ENCODE measurements at regions not wholly inside any gene's neighbourhood (a gene's known extent, or its start where the extent isn't known, plus 50 kb on each side); places are given as distances from the start of the nearest gene placed in this dataset.
"Not testable (repeated sequence)": the region's sequence is repeated elsewhere in the genome, so short reads cannot be mapped to it uniquely, and the experiment has no call there.

DNA sequence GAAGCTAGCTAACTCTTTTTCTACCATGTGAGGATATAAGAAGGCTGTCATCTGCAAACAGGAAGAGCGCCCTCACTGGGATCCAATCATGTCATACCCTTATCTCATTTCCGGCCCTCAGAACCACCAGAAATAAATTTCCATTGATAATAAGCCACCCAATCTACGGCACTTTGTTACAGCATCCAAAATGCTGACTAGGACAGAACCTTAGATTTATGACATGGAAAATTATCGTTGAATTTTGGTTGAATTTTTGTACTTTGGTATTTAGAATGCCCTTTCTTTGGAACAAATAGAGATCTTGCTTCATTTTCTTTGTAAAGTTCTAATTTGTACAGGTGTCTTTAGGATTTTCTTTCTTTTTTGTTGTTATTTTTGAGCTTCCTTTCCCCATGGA is 53.3 kb upstream of the CYLC2 start:
- no peak overlapping the region for H3K4me3 ChIP-seq (ENCODE audit: low read length)
- no peak for TF ChIP-seq EZH2phosphoT487 (IDR thresholded peaks at IDR 0.05; ENCODE audit: borderline replicate concordance, low read length)
- TF ChIP-seq, protein P1, sequence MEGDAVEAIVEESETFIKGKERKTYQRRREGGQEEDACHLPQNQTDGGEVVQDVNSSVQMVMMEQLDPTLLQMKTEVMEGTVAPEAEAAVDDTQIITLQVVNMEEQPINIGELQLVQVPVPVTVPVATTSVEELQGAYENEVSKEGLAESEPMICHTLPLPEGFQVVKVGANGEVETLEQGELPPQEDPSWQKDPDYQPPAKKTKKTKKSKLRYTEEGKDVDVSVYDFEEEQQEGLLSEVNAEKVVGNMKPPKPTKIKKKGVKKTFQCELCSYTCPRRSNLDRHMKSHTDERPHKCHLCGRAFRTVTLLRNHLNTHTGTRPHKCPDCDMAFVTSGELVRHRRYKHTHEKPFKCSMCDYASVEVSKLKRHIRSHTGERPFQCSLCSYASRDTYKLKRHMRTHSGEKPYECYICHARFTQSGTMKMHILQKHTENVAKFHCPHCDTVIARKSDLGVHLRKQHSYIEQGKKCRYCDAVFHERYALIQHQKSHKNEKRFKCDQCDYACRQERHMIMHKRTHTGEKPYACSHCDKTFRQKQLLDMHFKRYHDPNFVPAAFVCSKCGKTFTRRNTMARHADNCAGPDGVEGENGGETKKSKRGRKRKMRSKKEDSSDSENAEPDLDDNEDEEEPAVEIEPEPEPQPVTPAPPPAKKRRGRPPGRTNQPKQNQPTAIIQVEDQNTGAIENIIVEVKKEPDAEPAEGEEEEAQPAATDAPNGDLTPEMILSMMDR (IDR thresholded peaks at IDR 0.05; ENCODE audit: low read depth, low read length, poor library complexity, severe bottlenecking): no peak
- H3K36me3 ChIP-seq (ENCODE audit: control insufficient read depth, low read length): no peaks in the 10 kb centered on the region
- H3K9me2 ChIP-seq (replicated peaks; ENCODE audit: control insufficient read depth, low read length): no peaks in the 10 kb centered on the region
- H4K20me1 ChIP-seq (ENCODE audit: control insufficient read depth, insufficient read depth, low read depth, low read length): no peaks in the 10 kb centered on the region
- no peaks in the 10 kb centered on the region for H3K79me2 ChIP-seq (ENCODE audit: control insufficient read depth, low read length)
- no peaks in the 10 kb centered on the region for H3F3A ChIP-seq (ENCODE audit: control insufficient read depth, insufficient read depth)
- H3K4me1 ChIP-seq (ENCODE audit: control insufficient read depth, low read length): no peaks in the 10 kb centered on the region
- no peaks in the 10 kb centered on the region for H3K27me3 ChIP-seq (ENCODE audit: control insufficient read depth, low read length)
- no peaks in the 10 kb centered on the region for H3K9me3 ChIP-seq (ENCODE audit: control insufficient read depth, insufficient read depth, low read length)
- no peak overlapping the region for H3K4me2 ChIP-seq (ENCODE audit: low read length)
- H3K27ac ChIP-seq (ENCODE audit: low read depth, low read length): no peak overlapping the region

GRCh38 chr9:102922526-102922925 is 72.6 kb upstream of the CYLC2 start:
- no peaks in the 10 kb centered on the region for H3K9me3 ChIP-seq (ENCODE audit: control insufficient read depth, insufficient read depth, low read length)
- no peak overlapping the region for H3K4me2 ChIP-seq (ENCODE audit: low read length)
- no peak overlapping the region for H3K27ac ChIP-seq (ENCODE audit: low read depth, low read length)
- no peaks in the 10 kb centered on the region for H3K79me2 ChIP-seq (ENCODE audit: control insufficient read depth, low read length)
- no peak overlapping the region for H3K4me3 ChIP-seq (ENCODE audit: low read length)
- H3K27me3 ChIP-seq (ENCODE audit: control insufficient read depth, low read length): no peaks in the 10 kb centered on the region
- no peaks in the 10 kb centered on the region for H3K36me3 ChIP-seq (ENCODE audit: control insufficient read depth, low read length)
- no peaks in the 10 kb centered on the region for H4K20me1 ChIP-seq (ENCODE audit: control insufficient read depth, insufficient read depth, low read depth, low read length)
- H3K9me2 ChIP-seq (replicated peaks; ENCODE audit: control insufficient read depth, low read length): no peaks in the 10 kb centered on the region
- TF ChIP-seq EZH2phosphoT487 (IDR thresholded peaks at IDR 0.05; ENCODE audit: borderline replicate concordance, low read length): no peak
- TF ChIP-seq, protein P1 (IDR thresholded peaks at IDR 0.05; ENCODE audit: low read depth, low read length, poor library complexity, severe bottlenecking): no peak
- no peaks in the 10 kb centered on the region for H3K4me1 ChIP-seq (ENCODE audit: control insufficient read depth, low read length)
- peaks cover 2% of the 10 kb centered on the region; the same call in 1 of the 2 replicates for H3F3A ChIP-seq (ENCODE audit: control insufficient read depth, insufficient read depth)

- no peak overlapping the region for H3K4me3 ChIP-seq (ENCODE audit: low read length)
- no peaks in the 10 kb centered on the region for H3F3A ChIP-seq (ENCODE audit: control insufficient read depth, insufficient read depth)
- no peaks in the 10 kb centered on the region for H3K36me3 ChIP-seq (ENCODE audit: control insufficient read depth, low read length)
These were observed 83.9 kb upstream of the CYLC2 start for GRCh38 chr9:102911185-102911584.

GRCh38 chr9:102905795-102906194 is 89.3 kb upstream of the CYLC2 start:
- not testable (repeated sequence) for H4K20me1 ChIP-seq (ENCODE audit: control insufficient read depth, insufficient read depth, low read depth, low read length); H3K4me1 ChIP-seq (ENCODE audit: control insufficient read depth, low read length); H3K9me3 ChIP-seq (ENCODE audit: control insufficient read depth, insufficient read depth, low read length); H3K4me3 ChIP-seq (ENCODE audit: low read length); H3F3A ChIP-seq (ENCODE audit: control insufficient read depth, insufficient read depth); H3K27ac ChIP-seq (ENCODE audit: low read depth, low read length); H3K9me2 ChIP-seq (replicated peaks; ENCODE audit: control insufficient read depth, low read length); H3K27me3 ChIP-seq (ENCODE audit: control insufficient read depth, low read length); H3K79me2 ChIP-seq (ENCODE audit: control insufficient read depth, low read length); H3K4me2 ChIP-seq (ENCODE audit: low read length); H3K36me3 ChIP-seq (ENCODE audit: control insufficient read depth, low read length)

More at GRCh38 chr9:102911185-102911584, 83.9 kb upstream of the CYLC2 start:
- TF ChIP-seq, protein P1 (IDR thresholded peaks at IDR 0.05; ENCODE audit: low read depth, low read length, poor library complexity, severe bottlenecking): no peak
- Histone ChIP-seq H4K20me1 (ENCODE audit: control insufficient read depth, insufficient read depth, low read depth, low read length) (no peaks in the 10 kb centered on the region), H3K4me1 (ENCODE audit: control insufficient read depth, low read length) (no peaks in the 10 kb centered on the region), H3K79me2 (ENCODE audit: control insufficient read depth, low read length) (no peaks in the 10 kb centered on the region), H3K27ac (ENCODE audit: low read depth, low read length) (no peak overlapping the region), H3K4me2 (ENCODE audit: low read length) (no peak overlapping the region), H3K9me3 (ENCODE audit: control insufficient read depth, insufficient read depth, low read length) (no peaks in the 10 kb centered on the region), H3K27me3 (ENCODE audit: control insufficient read depth, low read length) (no peaks in the 10 kb centered on the region), H3K9me2 (replicated peaks; ENCODE audit: control insufficient read depth, low read length) (no peaks in the 10 kb centered on the region)

Data from DOHH2 (cell line).